ENCODE measurements at regions not wholly inside any gene's neighbourhood (a gene's known extent, or its start where the extent isn't known, plus 50 kb on each side); places are given as distances from the start of the nearest gene placed in this dataset.

DNA sequence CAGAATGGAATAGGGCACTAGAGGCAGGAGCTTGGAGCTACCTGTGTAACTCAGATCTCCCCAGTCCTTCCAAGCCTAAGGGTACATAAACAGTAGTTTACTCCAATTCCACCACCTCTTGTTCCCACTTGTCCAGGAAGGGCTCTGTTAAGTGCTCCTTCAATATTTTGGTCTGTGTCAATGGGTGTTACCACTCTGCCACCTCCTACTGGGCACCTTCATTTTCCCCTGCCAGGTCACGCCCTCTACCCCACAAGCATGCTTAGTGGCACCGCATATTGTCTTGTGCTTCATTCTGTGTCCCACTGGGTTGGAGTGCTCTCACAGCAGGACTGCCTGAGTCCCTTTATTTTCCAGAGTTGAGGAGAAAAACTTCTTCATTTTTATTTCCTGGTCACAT lies 459.8 kb downstream of the ARHGEF28 start:
- no peak for DNase-seq (ENCODE audit: low spot score)
- peaks cover 5% of the 10 kb centered on the region for H3K27me3 Mint-ChIP-seq (ENCODE audit: low read depth)
- no peak overlapping the region for H3K27ac Mint-ChIP-seq (ENCODE audit: unreplicated experiment)
- no peaks in the 10 kb centered on the region for H3K9me3 Mint-ChIP-seq (ENCODE audit: low read depth)
- no peaks in the 10 kb centered on the region for H3K36me3 Mint-ChIP-seq (ENCODE audit: low read depth)
- peaks cover 3% of the 10 kb centered on the region for H3K4me1 Mint-ChIP-seq (ENCODE audit: low read depth)
- no peak overlapping the region for H3K4me3 Mint-ChIP-seq (ENCODE audit: unreplicated experiment)
- TF ChIP-seq, protein P1, sequence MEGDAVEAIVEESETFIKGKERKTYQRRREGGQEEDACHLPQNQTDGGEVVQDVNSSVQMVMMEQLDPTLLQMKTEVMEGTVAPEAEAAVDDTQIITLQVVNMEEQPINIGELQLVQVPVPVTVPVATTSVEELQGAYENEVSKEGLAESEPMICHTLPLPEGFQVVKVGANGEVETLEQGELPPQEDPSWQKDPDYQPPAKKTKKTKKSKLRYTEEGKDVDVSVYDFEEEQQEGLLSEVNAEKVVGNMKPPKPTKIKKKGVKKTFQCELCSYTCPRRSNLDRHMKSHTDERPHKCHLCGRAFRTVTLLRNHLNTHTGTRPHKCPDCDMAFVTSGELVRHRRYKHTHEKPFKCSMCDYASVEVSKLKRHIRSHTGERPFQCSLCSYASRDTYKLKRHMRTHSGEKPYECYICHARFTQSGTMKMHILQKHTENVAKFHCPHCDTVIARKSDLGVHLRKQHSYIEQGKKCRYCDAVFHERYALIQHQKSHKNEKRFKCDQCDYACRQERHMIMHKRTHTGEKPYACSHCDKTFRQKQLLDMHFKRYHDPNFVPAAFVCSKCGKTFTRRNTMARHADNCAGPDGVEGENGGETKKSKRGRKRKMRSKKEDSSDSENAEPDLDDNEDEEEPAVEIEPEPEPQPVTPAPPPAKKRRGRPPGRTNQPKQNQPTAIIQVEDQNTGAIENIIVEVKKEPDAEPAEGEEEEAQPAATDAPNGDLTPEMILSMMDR (IDR thresholded peaks at IDR 0.05): no peak

DNA sequence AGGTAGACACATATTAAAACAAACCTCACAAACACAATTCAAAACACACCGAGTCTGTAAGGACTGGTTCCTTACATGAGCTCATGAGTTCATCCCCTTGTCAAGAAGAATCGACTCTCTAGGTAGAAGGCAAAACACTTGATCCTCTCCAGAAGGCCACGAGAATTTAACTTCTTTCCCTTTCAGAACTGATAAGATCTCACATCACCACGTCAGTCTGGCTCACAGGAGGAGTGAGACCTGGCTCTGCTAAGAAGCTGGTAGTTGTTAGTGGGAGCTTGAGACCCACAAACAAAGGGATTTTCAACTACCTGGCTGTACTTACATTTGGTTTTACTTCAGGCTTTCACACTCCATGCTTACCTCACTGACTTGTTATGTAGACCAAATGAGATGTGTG lies 459.2 kb downstream of the ARHGEF28 start:
- no peak for DNase-seq (ENCODE audit: low spot score)
- Mint-ChIP-seq H3K9me3 (ENCODE audit: low read depth) (no peaks in the 10 kb centered on the region), H3K36me3 (ENCODE audit: low read depth) (no peaks in the 10 kb centered on the region), H3K27ac (ENCODE audit: unreplicated experiment) (no peak overlapping the region), H3K4me3 (ENCODE audit: unreplicated experiment) (no peak overlapping the region), H3K4me1 (ENCODE audit: low read depth) (peaks cover 8% of the 10 kb centered on the region), H3K27me3 (ENCODE audit: low read depth) (peaks cover 5% of the 10 kb centered on the region)
- TF ChIP-seq, protein P1 (IDR thresholded peaks at IDR 0.05): no peak

DNA sequence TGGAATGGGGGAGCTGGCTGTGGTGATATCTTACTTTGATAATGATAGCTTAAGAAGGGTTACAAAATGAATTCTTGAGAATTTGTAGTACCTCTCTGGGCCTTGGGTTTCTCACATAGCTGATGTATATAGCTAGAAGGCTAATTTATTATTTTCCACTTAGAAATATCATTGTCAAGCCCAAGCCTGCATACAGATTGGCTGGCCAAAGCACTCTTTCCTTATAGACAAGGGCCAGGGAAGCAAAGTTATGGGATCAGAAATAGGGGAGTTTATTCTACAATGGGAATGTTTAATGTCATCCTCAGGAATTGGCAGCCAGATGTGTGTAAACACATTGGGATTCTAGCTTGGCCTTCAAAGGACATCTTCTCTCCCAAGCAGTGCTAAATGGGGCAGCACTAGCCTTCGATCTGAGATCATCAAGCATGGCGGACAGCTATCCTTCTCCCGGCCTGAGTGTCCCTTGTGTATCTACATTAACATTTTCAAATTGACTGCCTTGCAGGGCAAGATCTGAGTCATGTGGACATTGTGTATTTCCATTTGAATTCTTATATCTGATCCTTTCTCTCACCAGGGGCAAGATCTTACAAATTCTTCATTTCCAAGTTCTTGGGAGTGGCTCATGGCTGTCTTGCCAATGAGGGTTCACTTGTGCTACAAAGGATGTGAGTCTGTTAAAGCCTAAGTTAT lies 457.2 kb downstream of the ARHGEF28 start:
- no peak overlapping the region for H3K27ac Mint-ChIP-seq (ENCODE audit: unreplicated experiment)
- H3K9me3 Mint-ChIP-seq (ENCODE audit: low read depth): no peaks in the 10 kb centered on the region
- TF ChIP-seq, protein P1 (IDR thresholded peaks at IDR 0.05): no peak
- H3K4me3 Mint-ChIP-seq (ENCODE audit: unreplicated experiment): no peak overlapping the region
- no peaks in the 10 kb centered on the region for H3K27me3 Mint-ChIP-seq (ENCODE audit: low read depth)
- H3K36me3 Mint-ChIP-seq (ENCODE audit: low read depth): no peaks in the 10 kb centered on the region
- DNase-seq (ENCODE audit: low spot score): no peak
- peaks cover 10% of the 10 kb centered on the region for H3K4me1 Mint-ChIP-seq (ENCODE audit: low read depth)

DNA sequence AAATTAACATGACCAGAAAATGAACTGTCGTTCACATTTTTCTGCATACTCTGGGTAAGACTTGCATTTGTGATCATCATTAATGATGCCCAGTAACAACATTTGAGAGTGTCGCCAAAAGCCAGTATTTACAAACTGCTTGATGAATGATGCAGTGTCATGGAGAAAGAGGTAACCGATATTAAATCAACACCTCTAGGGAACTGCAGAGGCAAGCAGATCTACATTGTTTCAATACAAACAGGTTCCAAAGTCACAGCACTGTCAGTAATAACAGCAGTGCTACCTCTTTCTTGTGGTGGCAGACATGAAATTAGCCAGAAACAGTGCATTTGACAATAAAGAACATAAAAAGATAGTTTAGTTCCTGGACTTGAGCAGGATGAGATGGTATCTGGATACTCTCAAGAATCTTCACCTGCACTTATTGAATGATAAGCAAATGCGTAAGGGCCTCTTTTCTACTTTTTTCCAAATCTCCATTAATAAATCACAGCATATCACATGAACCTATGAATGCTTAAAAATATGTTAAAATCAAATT lies 456.6 kb downstream of the ARHGEF28 start:
- H3K4me1 Mint-ChIP-seq (ENCODE audit: low read depth): peaks cover 13% of the 10 kb centered on the region
- DNase-seq (ENCODE audit: low spot score): no peak
- no peaks in the 10 kb centered on the region for H3K36me3 Mint-ChIP-seq (ENCODE audit: low read depth)
- H3K9me3 Mint-ChIP-seq (ENCODE audit: low read depth): no peaks in the 10 kb centered on the region
- TF ChIP-seq, protein P1 (IDR thresholded peaks at IDR 0.05): no peak
- no peak overlapping the region for H3K27ac Mint-ChIP-seq (ENCODE audit: unreplicated experiment)
- H3K4me3 Mint-ChIP-seq (ENCODE audit: unreplicated experiment): no peak overlapping the region
- H3K27me3 Mint-ChIP-seq (ENCODE audit: low read depth): no peaks in the 10 kb centered on the region

DNA sequence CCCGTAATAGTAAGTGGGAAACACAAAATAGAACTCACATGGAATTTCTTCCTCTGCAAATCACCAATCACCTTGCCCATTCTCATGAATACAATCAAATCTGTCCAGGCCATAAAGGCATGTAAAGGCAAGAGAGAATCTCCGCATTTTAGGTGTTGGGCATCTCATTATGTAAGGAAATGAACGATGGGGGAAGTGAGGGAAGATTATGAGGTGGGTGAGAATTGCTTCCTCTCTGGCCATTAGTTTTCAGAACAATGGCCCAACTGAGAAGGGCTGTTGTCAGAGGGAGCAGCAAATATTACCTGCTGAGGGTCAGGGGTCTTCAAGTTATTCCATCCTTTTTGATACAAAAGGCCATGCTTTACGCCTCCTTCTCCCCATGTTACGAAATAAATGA lies 455.1 kb downstream of the ARHGEF28 start:
- Mint-ChIP-seq H3K4me1 (ENCODE audit: low read depth) (peaks cover 26% of the 10 kb centered on the region), H3K9me3 (ENCODE audit: low read depth) (no peaks in the 10 kb centered on the region), H3K36me3 (ENCODE audit: low read depth) (no peaks in the 10 kb centered on the region), H3K27me3 (ENCODE audit: low read depth) (no peaks in the 10 kb centered on the region), H3K4me3 (ENCODE audit: unreplicated experiment) (no peak overlapping the region), H3K27ac (ENCODE audit: unreplicated experiment) (no peak overlapping the region)
- DNase-seq (ENCODE audit: low spot score): no peak
- TF ChIP-seq, protein P1 (IDR thresholded peaks at IDR 0.05): no peak
